ENCODE measurements at regions not wholly inside any gene's neighbourhood (a gene's known extent, or its start where the extent isn't known, plus 50 kb on each side); places are given as distances from the start of the nearest gene placed in this dataset.

- FAIRE-seq: no peak
- DNase-seq (ENCODE audit: low spot score): peak; percentile 7
Observed at GRCh38 chr1:194295685-194296084, 1109.3 kb upstream of the B3GALT2 start.

- FAIRE-seq (no peak), DNase-seq (ENCODE audit: low spot score) (no peak)
Observed at GRCh38 chr1:194293851-194294405, 1107.5 kb upstream of the B3GALT2 start.

GRCh38 chr1:194292966-194293365 is 1106.6 kb upstream of the B3GALT2 start:
- FAIRE-seq (no peak), DNase-seq (ENCODE audit: low spot score) (no peak)

GRCh38 chr1:194289569-194290266 is 1103.3 kb upstream of the B3GALT2 start:
- FAIRE-seq (no peak), DNase-seq (ENCODE audit: low spot score) (no peak)

- FAIRE-seq: no peak
Observed at GRCh38 chr1:194288238-194288637, 1101.8 kb upstream of the B3GALT2 start.

GRCh38 chr1:194281376-194281775 is 1095.0 kb upstream of the B3GALT2 start:
- DNase-seq (ENCODE audit: low spot score) (no peak), FAIRE-seq (no peak)

More at GRCh38 chr1:194288238-194288637, 1101.8 kb upstream of the B3GALT2 start:
- no peak for DNase-seq (ENCODE audit: low spot score)

- no peak for FAIRE-seq
Observed at GRCh38 chr1:194280463-194280862, 1094.0 kb upstream of the B3GALT2 start.

GRCh38 chr1:194279975-194280374 is 1093.6 kb upstream of the B3GALT2 start:
- FAIRE-seq (no peak), DNase-seq (ENCODE audit: low spot score) (no peak)

More at GRCh38 chr1:194280463-194280862, 1094.0 kb upstream of the B3GALT2 start:
- no peak for DNase-seq (ENCODE audit: low spot score)

GRCh38 chr1:194277927-194278326 is 1091.5 kb upstream of the B3GALT2 start:
- FAIRE-seq (peak; percentile 48), DNase-seq (ENCODE audit: low spot score) (no peak)

GRCh38 chr1:194273660-194274059 is 1087.2 kb upstream of the B3GALT2 start:
- FAIRE-seq (no peak), DNase-seq (ENCODE audit: low spot score) (no peak)

- FAIRE-seq (no peak), DNase-seq (ENCODE audit: low spot score) (no peak)
Observed at GRCh38 chr1:194268839-194269238, 1082.4 kb upstream of the B3GALT2 start.

- DNase-seq (ENCODE audit: low spot score) (no peak), FAIRE-seq (no peak)
Observed at GRCh38 chr1:194267021-194267420, 1080.6 kb upstream of the B3GALT2 start.

GRCh38 chr1:194256010-194256409 is 1069.6 kb upstream of the B3GALT2 start:
- DNase-seq (ENCODE audit: low spot score) (no peak), FAIRE-seq (no peak)

GRCh38 chr1:194252199-194252598 is 1065.8 kb upstream of the B3GALT2 start:
- FAIRE-seq (no peak), DNase-seq (ENCODE audit: low spot score) (no peak)

GRCh38 chr1:194241215-194241614 is 1054.8 kb upstream of the B3GALT2 start:
- DNase-seq (ENCODE audit: low spot score) (no peak), FAIRE-seq (no peak)

GRCh38 chr1:194233069-194233468 is 1046.7 kb upstream of the B3GALT2 start:
- FAIRE-seq: no peak
- DNase-seq (ENCODE audit: low spot score): no peak

- no peak for FAIRE-seq
Observed at GRCh38 chr1:194230351-194231144, 1044.1 kb upstream of the B3GALT2 start.

GRCh38 chr1:194228427-194228826 is 1042.0 kb upstream of the B3GALT2 start:
- FAIRE-seq: no peak
- no peak for DNase-seq (ENCODE audit: low spot score)

More at GRCh38 chr1:194230351-194231144, 1044.1 kb upstream of the B3GALT2 start:
- no peak for DNase-seq (ENCODE audit: low spot score)

- DNase-seq (ENCODE audit: low spot score) (no peak), FAIRE-seq (no peak)
Observed at GRCh38 chr1:194227161-194227560, 1040.7 kb upstream of the B3GALT2 start.

GRCh38 chr1:194225821-194226220 is 1039.4 kb upstream of the B3GALT2 start:
- DNase-seq (ENCODE audit: low spot score) (no peak), FAIRE-seq (no peak)

GRCh38 chr1:194223596-194223995 is 1037.2 kb upstream of the B3GALT2 start:
- DNase-seq (ENCODE audit: low spot score): no peak
- no peak for FAIRE-seq

GRCh38 chr1:194215448-194215847 is 1029.0 kb upstream of the B3GALT2 start:
- DNase-seq (ENCODE audit: low spot score) (no peak), FAIRE-seq (no peak)

All from RCC 7860 (cell line).